Osteocyte (in vitro differentiated cells): ENCODE measurements at regions not wholly inside any gene's neighbourhood (a gene's known extent, or its start where the extent isn't known, plus 50 kb on each side); places are given as distances from the start of the nearest gene placed in this dataset.

ENCODE experiments used
- DNase-seq: peaks from one replicate; pipeline ENCODE4 v3.0.0; 2021; ENCODE audit warnings: mixed read lengths; ENCODE audit not compliant: unreplicated experiment; ENCODE audit errors: extremely low spot score
- H3K27ac Mint-ChIP-seq: one replicate; pipeline ENCODE4 v1.8.0; 2021; ENCODE audit warnings: mild to moderate bottlenecking, mixed read lengths; ENCODE audit not compliant: unreplicated experiment
- H3K27me3 Mint-ChIP-seq: one replicate; pipeline ENCODE4 v1.8.0; 2021; ENCODE audit warnings: mixed read lengths; ENCODE audit not compliant: unreplicated experiment
- H3K36me3 Mint-ChIP-seq: one replicate; pipeline ENCODE4 v1.8.0; 2021; ENCODE audit warnings: mixed read lengths; ENCODE audit not compliant: unreplicated experiment
- H3K4me1 Mint-ChIP-seq: one replicate; pipeline ENCODE4 v1.8.0; 2021; ENCODE audit warnings: mixed read lengths; ENCODE audit not compliant: unreplicated experiment
- H3K4me3 Mint-ChIP-seq: one replicate; pipeline ENCODE4 v1.8.0; 2021; ENCODE audit warnings: mild to moderate bottlenecking, moderate library complexity, mixed read lengths; ENCODE audit not compliant: unreplicated experiment
- H3K9me3 Mint-ChIP-seq: one replicate; pipeline ENCODE4 v1.8.0; 2021; ENCODE audit warnings: mixed read lengths; ENCODE audit not compliant: unreplicated experiment
- CTCF ChIP-seq: fragments of 200-600 bp; sonication (generic); IDR thresholded peaks from 2 replicates; pipeline ENCODE4 v1.5.0; 2021; ENCODE audit warnings: antibody characterized with exemption, mild to moderate bottlenecking, moderate library complexity

GRCh38 chr9:82560457-82560904, 502.5 kb downstream of the RASEF start:
- no peak for TF ChIP-seq CTCF
- Mint-ChIP-seq H3K27me3 (peaks cover 4% of the 10 kb centered on the region), H3K9me3 (no peaks in the 10 kb centered on the region), H3K27ac (no peak overlapping the region), H3K4me1 (peaks cover 3% of the 10 kb centered on the region), H3K36me3 (no peaks in the 10 kb centered on the region), H3K4me3 (no peak overlapping the region)
- DNase-seq: no peak

- no peak for DNase-seq
- Mint-ChIP-seq H3K36me3 (no peaks in the 10 kb centered on the region), H3K27me3 (peaks cover 4% of the 10 kb centered on the region), H3K4me3 (no peak overlapping the region), H3K9me3 (no peaks in the 10 kb centered on the region), H3K4me1 (peaks cover 3% of the 10 kb centered on the region), H3K27ac (no peak overlapping the region)
- no peak for TF ChIP-seq CTCF
Measured at GRCh38 chr9:82563094-82563493, 499.8 kb downstream of the RASEF start.

GRCh38 chr9:82563841-82564240, 499.1 kb downstream of the RASEF start:
- Mint-ChIP-seq H3K4me3 (no peak overlapping the region), H3K4me1 (peaks cover 3% of the 10 kb centered on the region), H3K36me3 (no peaks in the 10 kb centered on the region), H3K27me3 (peaks cover 2% of the 10 kb centered on the region), H3K9me3 (no peaks in the 10 kb centered on the region), H3K27ac (no peak overlapping the region)
- DNase-seq: no peak
- TF ChIP-seq CTCF: no peak

GRCh38 chr9:82565188-82565969, 497.6 kb downstream of the RASEF start:
- Mint-ChIP-seq H3K4me3 (no peak overlapping the region), H3K36me3 (no peaks in the 10 kb centered on the region), H3K4me1 (peaks cover 3% of the 10 kb centered on the region), H3K27me3 (peaks cover 2% of the 10 kb centered on the region), H3K27ac (no peak overlapping the region), H3K9me3 (no peaks in the 10 kb centered on the region)
- DNase-seq: no peak
- TF ChIP-seq CTCF: no peak

GRCh38 chr9:82567953-82568352, 495.0 kb downstream of the RASEF start:
- no peaks in the 10 kb centered on the region for H3K9me3 Mint-ChIP-seq
- no peak overlapping the region for H3K4me3 Mint-ChIP-seq
- TF ChIP-seq CTCF: no peak
- H3K27ac Mint-ChIP-seq: no peak overlapping the region
- H3K4me1 Mint-ChIP-seq: peaks cover 3% of the 10 kb centered on the region
- H3K27me3 Mint-ChIP-seq: peaks cover 10% of the 10 kb centered on the region
- DNase-seq: no peak
- H3K36me3 Mint-ChIP-seq: no peaks in the 10 kb centered on the region
